Panc1 (cell line): ENCODE measurements at regions not wholly inside any gene's neighbourhood (a gene's known extent, or its start where the extent isn't known, plus 50 kb on each side); places are given as distances from the start of the nearest gene placed in this dataset.

ENCODE experiments used
- ATAC-seq: fragments of 200-7000 bp; cut with Tn5 transposase; 2 replicates; pipeline ENCODE4 v1.9.1; 2020; ENCODE audit warnings: mild to moderate bottlenecking, moderate library complexity
- BruUV-seq: library from RNA; stranded (reverse); fragments of 400-500 nt; replicated peaks from 2 replicates; lab custom pipeline; 2021; lab: Mats Ljungman, UMichigan
- CTCF ChIA-PET: fragments of 300-600 bp; sonication (Branson Sonifier 250); formaldehyde crosslinking; loops from one replicate; lab custom pipeline; 2022; ENCODE audit warnings: antibody characterized with exemption; lab: Charles Lee
- POLR2A ChIA-PET: fragments of 300-600 bp; sonication (Branson Sonifier 250); formaldehyde crosslinking; loops from one replicate; lab custom pipeline; 2022; ENCODE audit warnings: antibody characterized with exemption; lab: Charles Lee
- DNase-seq: peaks from one replicate; pipeline ENCODE4 v3.0.0-alpha.2; 2010; ENCODE audit warnings: low read depth, low spot score
- H3K27ac ChIP-seq: 2 replicates; pipeline ENCODE4 v1.5.1; 2011; ENCODE audit warnings: mild to moderate bottlenecking, low read length, inconsistent platforms
- H3K27me3 ChIP-seq: fragments of 200-500 bp; sonication (Bioruptor generic); 2 replicates; pipeline ENCODE4 v1.6.0; 2014; ENCODE audit warnings: low read length, inconsistent platforms; ENCODE audit not compliant: control insufficient read depth, insufficient read depth
- H3K36me3 ChIP-seq: fragments of 200-500 bp; sonication (Bioruptor generic); 2 replicates; pipeline ENCODE4 v1.5.1; 2014; ENCODE audit warnings: inconsistent platforms, mild to moderate bottlenecking, low read length, moderate library complexity; ENCODE audit not compliant: control insufficient read depth, insufficient read depth
- H3K4me1 ChIP-seq: 2 replicates; pipeline ENCODE4 v1.5.1; 2011; ENCODE audit warnings: inconsistent platforms, mild to moderate bottlenecking, low read length, moderate library complexity; ENCODE audit not compliant: control insufficient read depth, insufficient read depth
- H3K4me3 ChIP-seq, 2 experiments: 2 replicates each; pipeline ENCODE4 v1.5.1; 2011 to 2012; ENCODE audit warnings: low read depth in 2 of 2, low read length in 2 of 2, mild to moderate bottlenecking in 2 of 2, inconsistent platforms in 1 of 2, moderate library complexity in 1 of 2
- H3K9me3 ChIP-seq: fragments of 200-500 bp; sonication (Bioruptor generic); 2 replicates; pipeline ENCODE4 v1.5.1; 2014; ENCODE audit warnings: low read depth, mild to moderate bottlenecking, inconsistent platforms, low read length, moderate library complexity; ENCODE audit not compliant: control insufficient read depth, insufficient read depth
- POLR2AphosphoS5 ChIP-seq: IDR thresholded peaks from 2 replicates; pipeline ENCODE4 v1.6.1; 2012; ENCODE audit warnings: mild to moderate bottlenecking, low read depth, low read length, moderate library complexity
- SIN3A ChIP-seq: IDR thresholded peaks from 2 replicates; pipeline ENCODE4 v1.6.1; 2012; ENCODE audit warnings: low read depth, mild to moderate bottlenecking, low read length, moderate library complexity, borderline replicate concordance; ENCODE audit not compliant: insufficient read depth
- TCF7L2 ChIP-seq: IDR thresholded peaks from 2 replicates; pipeline ENCODE4 v1.6.1; 2011; ENCODE audit warnings: mild to moderate bottlenecking, low read depth, low read length, inconsistent platforms
- in situ Hi-C: cut with HindIII; loops from 2 replicates; pipeline ENCODE4 v1.10.0; 2016; ENCODE audit warnings: low sequenced_read_pairs, low pct_unique_long_range_greater_than_20kb
- intact Hi-C: fragments of 100-400 bp; cut with micrococcal nuclease; formaldehyde crosslinking; loops from one replicate; pipeline ENCODE4 v1.10.0; 2022; ENCODE audit not compliant: unreplicated experiment
- TF ChIP-seq, protein P1 (sequence below), 2 experiments: IDR thresholded peaks; 2 replicates each; pipeline ENCODE4 v1.6.1; 2011 to 2012; ENCODE audit warnings: low read depth in 2 of 2, control low read depth in 1 of 2, low read length in 1 of 2, mild to moderate bottlenecking in 1 of 2, moderate library complexity in 1 of 2; ENCODE audit not compliant: insufficient read depth in 1 of 2
- TF ChIP-seq, protein P2 (sequence below): fragments of 450-650 bp; IDR thresholded peaks from 2 replicates; pipeline ENCODE4 v1.5.1; 2017; ENCODE audit warnings: mild to moderate bottlenecking

DNA sequence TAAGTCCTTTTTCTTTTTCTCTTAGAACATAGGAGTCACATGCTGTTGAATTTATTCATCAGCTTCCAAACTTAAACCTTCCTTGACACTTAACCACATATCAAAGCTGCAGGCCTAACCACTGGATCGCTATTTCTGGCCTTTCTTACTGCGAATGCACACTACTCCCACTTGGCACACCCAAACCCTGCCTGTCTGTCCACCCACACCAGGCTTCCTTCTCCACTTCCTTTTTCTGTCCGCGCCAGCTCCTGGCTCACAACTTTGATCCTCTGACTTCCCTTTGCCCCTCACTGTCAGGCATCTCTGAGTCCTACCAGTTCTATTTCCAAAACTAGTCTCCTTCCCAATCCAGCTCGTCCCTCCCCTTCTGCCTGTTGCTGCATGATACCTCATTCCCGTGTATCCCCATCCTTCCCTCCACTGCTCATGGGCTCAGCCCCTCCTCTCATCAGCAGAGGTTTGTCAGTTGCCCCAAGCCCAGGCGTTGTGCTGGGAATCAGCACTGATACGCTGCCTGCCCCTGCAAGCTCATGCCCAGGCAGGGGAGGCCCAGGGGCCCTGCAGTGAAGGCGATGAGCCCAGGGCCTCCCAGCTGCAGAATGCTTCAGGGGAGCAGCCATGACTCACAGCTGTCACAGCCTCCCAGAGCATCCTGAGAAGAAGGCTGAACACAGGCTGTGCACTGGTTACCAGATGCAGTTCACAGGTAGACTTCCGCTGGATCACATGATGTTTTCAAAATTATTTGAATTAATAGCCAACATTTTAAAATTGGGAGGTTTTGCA is 179.8 kb downstream of the KATNIP start:
- in situ Hi-C loops, result no loop called here
- Histone ChIP-seq H3K36me3 (no peaks in the 10 kb centered on the region), H3K27ac (no peak overlapping the region), H3K4me1 (no peaks in the 10 kb centered on the region), H3K27me3 (no peaks in the 10 kb centered on the region), H3K9me3 (no peaks in the 10 kb centered on the region), H3K4me3 (no peak overlapping the region)
- no peak for ATAC-seq
- DNase-seq, result no peak
- CTCF ChIA-PET, result no interaction called here
- TF ChIP-seq POLR2AphosphoS5 (no peak), TCF7L2 (no peak), SIN3A (no peak)
- TF ChIP-seq, protein P1, sequence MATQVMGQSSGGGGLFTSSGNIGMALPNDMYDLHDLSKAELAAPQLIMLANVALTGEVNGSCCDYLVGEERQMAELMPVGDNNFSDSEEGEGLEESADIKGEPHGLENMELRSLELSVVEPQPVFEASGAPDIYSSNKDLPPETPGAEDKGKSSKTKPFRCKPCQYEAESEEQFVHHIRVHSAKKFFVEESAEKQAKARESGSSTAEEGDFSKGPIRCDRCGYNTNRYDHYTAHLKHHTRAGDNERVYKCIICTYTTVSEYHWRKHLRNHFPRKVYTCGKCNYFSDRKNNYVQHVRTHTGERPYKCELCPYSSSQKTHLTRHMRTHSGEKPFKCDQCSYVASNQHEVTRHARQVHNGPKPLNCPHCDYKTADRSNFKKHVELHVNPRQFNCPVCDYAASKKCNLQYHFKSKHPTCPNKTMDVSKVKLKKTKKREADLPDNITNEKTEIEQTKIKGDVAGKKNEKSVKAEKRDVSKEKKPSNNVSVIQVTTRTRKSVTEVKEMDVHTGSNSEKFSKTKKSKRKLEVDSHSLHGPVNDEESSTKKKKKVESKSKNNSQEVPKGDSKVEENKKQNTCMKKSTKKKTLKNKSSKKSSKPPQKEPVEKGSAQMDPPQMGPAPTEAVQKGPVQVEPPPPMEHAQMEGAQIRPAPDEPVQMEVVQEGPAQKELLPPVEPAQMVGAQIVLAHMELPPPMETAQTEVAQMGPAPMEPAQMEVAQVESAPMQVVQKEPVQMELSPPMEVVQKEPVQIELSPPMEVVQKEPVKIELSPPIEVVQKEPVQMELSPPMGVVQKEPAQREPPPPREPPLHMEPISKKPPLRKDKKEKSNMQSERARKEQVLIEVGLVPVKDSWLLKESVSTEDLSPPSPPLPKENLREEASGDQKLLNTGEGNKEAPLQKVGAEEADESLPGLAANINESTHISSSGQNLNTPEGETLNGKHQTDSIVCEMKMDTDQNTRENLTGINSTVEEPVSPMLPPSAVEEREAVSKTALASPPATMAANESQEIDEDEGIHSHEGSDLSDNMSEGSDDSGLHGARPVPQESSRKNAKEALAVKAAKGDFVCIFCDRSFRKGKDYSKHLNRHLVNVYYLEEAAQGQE (IDR thresholded peaks at IDR 0.05; ENCODE audit: insufficient read depth in 1 of 2, low read depth in 2 of 2, low read length in 1 of 2), result no peak
- TF ChIP-seq, protein P2, sequence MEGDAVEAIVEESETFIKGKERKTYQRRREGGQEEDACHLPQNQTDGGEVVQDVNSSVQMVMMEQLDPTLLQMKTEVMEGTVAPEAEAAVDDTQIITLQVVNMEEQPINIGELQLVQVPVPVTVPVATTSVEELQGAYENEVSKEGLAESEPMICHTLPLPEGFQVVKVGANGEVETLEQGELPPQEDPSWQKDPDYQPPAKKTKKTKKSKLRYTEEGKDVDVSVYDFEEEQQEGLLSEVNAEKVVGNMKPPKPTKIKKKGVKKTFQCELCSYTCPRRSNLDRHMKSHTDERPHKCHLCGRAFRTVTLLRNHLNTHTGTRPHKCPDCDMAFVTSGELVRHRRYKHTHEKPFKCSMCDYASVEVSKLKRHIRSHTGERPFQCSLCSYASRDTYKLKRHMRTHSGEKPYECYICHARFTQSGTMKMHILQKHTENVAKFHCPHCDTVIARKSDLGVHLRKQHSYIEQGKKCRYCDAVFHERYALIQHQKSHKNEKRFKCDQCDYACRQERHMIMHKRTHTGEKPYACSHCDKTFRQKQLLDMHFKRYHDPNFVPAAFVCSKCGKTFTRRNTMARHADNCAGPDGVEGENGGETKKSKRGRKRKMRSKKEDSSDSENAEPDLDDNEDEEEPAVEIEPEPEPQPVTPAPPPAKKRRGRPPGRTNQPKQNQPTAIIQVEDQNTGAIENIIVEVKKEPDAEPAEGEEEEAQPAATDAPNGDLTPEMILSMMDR, result no peak
- BruUV-seq, result no TSS peak
- POLR2A ChIA-PET, result no interaction called here
- intact Hi-C loops, result no loop called here

DNA sequence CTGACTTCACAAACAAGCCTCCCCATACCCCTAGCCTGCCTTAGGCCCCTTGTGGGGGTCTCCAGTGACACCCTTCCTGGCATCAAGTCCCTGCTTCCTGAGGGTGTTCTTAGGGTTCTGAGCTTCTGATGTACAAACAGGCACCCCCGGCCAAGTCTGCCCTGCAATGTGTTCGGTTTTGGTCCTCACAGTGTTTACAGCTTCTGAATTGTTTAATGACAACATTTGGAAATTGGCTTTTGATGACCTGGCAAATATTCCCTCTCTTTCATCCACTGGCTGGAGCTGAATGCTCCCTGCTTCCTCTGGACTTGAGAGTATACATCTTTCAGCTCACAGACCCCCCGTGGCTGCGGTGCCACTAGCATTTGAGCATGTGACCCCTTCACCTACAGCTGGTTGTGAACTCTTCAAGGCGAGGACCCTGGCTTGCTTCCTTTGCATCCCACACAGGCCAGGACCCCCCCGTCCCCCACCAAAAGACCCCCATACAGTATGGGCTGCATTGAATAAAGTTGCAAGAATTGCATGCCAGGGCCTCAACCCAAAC is 180.8 kb downstream of the KATNIP start:
- POLR2A ChIA-PET, result no interaction called here
- intact Hi-C loops (no loop called here), in situ Hi-C loops (no loop called here)
- H3K27ac ChIP-seq, result no peak overlapping the region
- H3K9me3 ChIP-seq, result no peaks in the 10 kb centered on the region
- ATAC-seq, result no peak
- H3K4me3 ChIP-seq, result no peak overlapping the region
- H3K27me3 ChIP-seq, result no peaks in the 10 kb centered on the region
- H3K4me1 ChIP-seq, result no peaks in the 10 kb centered on the region
- CTCF ChIA-PET, result interaction anchor here (0.7 kb wide), 2 partner anchors 38 to 109 kb away, joined by 3 read pairs; no protein-coding TSS in a partner anchor
- BruUV-seq, result no TSS peak
- no peak for DNase-seq
- no peaks in the 10 kb centered on the region for H3K36me3 ChIP-seq
- no peak for TF ChIP-seq TCF7L2
- TF ChIP-seq, protein P2, result no peak
- TF ChIP-seq SIN3A, result no peak
- no peak for TF ChIP-seq POLR2AphosphoS5
- TF ChIP-seq, protein P1 (IDR thresholded peaks at IDR 0.05; ENCODE audit: insufficient read depth in 1 of 2, low read depth in 2 of 2, low read length in 1 of 2), result no peak
